Activated CD8-positive, alpha-beta T cell treated with anti-CD3 and anti-CD28 coated beads for 36 hours (primary cell): ENCODE measurements at regions not wholly inside any gene's neighbourhood (a gene's known extent, or its start where the extent isn't known, plus 50 kb on each side); places are given as distances from the start of the nearest gene placed in this dataset.
"Not testable (repeated sequence)": the region's sequence is repeated elsewhere in the genome, so short reads cannot be mapped to it uniquely, and the experiment has no call there.

ENCODE experiments used
- ATAC-seq: fragments of 200-7000 bp; cut with Tn5 transposase; one replicate; pipeline ENCODE4 v1.10.0; 2021; ENCODE audit warnings: mild to moderate bottlenecking, moderate library complexity
- CTCF ChIA-PET: fragments of 350-600 bp; sonication (Branson Sonifier 250); formaldehyde crosslinking; loops from one replicate; lab custom pipeline; 2021; ENCODE audit warnings: antibody characterized with exemption; lab: Charles Lee
- POLR2A ChIA-PET: fragments of 350-600 bp; sonication (Branson Sonifier 250); formaldehyde crosslinking; loops from one replicate; lab custom pipeline; 2021; ENCODE audit warnings: antibody characterized with exemption; lab: Charles Lee
- DNase-seq: peaks from one replicate; pipeline ENCODE4 v3.0.0-alpha.2; 2020
- H3K27ac Mint-ChIP-seq: one replicate; pipeline ENCODE4 v1.8.0; 2021; ENCODE audit warnings: mild to moderate bottlenecking, mixed read lengths
- H3K27me3 Mint-ChIP-seq: one replicate; pipeline ENCODE4 v1.8.0; 2021; ENCODE audit warnings: mixed read lengths
- H3K36me3 Mint-ChIP-seq: one replicate; pipeline ENCODE4 v1.8.0; 2021; ENCODE audit warnings: low read depth, mixed read lengths
- H3K4me1 Mint-ChIP-seq: one replicate; pipeline ENCODE4 v1.8.0; 2021; ENCODE audit warnings: low read depth, mixed read lengths
- H3K4me3 Mint-ChIP-seq: one replicate; pipeline ENCODE4 v1.8.0; 2021; ENCODE audit warnings: mild to moderate bottlenecking, moderate library complexity, mixed read lengths
- H3K9me3 Mint-ChIP-seq: one replicate; pipeline ENCODE4 v1.8.0; 2021; ENCODE audit warnings: mixed read lengths
- intact Hi-C: fragments of 100-400 bp; cut with micrococcal nuclease; formaldehyde crosslinking; loops from one replicate; pipeline ENCODE4 v1.10.0; 2022
- TF ChIP-seq, protein P1 (sequence below): fragments of 200-600 bp; IDR thresholded peaks from one replicate; pipeline ENCODE4 v1.8.0; 2022; ENCODE audit warnings: antibody characterized with exemption, mild to moderate bottlenecking

DNA sequence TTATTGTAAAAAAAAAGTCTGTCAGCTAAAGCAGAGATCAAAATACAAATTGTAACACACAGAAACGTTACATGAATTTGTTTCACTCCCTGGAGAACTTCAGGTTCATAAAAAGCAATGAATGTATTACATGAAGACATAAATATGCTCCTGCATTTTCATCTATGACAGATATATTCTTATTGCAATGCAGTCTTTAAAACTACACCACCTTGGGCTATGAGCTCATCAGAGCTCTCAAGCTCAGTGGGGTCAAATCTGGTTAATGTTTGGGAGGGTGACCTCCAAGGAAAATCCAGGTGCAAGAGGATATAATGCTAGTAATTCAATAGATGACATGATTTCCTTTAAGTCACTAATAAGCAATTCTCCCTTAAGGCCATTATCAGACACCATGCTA is 606.8 kb downstream of the EPHA3 start:
- intact Hi-C loops: no loop called here
- no peaks in the 10 kb centered on the region for H3K4me1 Mint-ChIP-seq
- TF ChIP-seq, protein P1, sequence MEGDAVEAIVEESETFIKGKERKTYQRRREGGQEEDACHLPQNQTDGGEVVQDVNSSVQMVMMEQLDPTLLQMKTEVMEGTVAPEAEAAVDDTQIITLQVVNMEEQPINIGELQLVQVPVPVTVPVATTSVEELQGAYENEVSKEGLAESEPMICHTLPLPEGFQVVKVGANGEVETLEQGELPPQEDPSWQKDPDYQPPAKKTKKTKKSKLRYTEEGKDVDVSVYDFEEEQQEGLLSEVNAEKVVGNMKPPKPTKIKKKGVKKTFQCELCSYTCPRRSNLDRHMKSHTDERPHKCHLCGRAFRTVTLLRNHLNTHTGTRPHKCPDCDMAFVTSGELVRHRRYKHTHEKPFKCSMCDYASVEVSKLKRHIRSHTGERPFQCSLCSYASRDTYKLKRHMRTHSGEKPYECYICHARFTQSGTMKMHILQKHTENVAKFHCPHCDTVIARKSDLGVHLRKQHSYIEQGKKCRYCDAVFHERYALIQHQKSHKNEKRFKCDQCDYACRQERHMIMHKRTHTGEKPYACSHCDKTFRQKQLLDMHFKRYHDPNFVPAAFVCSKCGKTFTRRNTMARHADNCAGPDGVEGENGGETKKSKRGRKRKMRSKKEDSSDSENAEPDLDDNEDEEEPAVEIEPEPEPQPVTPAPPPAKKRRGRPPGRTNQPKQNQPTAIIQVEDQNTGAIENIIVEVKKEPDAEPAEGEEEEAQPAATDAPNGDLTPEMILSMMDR: no peak
- H3K27ac Mint-ChIP-seq: no peak overlapping the region
- H3K36me3 Mint-ChIP-seq: no peaks in the 10 kb centered on the region
- DNase-seq (no peak), ATAC-seq (no peak)
- CTCF ChIA-PET: no interaction called here
- POLR2A ChIA-PET: no interaction called here
- H3K4me3 Mint-ChIP-seq: no peak overlapping the region
- no peaks in the 10 kb centered on the region for H3K27me3 Mint-ChIP-seq
- H3K9me3 Mint-ChIP-seq: peaks cover 21% of the 10 kb centered on the region

DNA sequence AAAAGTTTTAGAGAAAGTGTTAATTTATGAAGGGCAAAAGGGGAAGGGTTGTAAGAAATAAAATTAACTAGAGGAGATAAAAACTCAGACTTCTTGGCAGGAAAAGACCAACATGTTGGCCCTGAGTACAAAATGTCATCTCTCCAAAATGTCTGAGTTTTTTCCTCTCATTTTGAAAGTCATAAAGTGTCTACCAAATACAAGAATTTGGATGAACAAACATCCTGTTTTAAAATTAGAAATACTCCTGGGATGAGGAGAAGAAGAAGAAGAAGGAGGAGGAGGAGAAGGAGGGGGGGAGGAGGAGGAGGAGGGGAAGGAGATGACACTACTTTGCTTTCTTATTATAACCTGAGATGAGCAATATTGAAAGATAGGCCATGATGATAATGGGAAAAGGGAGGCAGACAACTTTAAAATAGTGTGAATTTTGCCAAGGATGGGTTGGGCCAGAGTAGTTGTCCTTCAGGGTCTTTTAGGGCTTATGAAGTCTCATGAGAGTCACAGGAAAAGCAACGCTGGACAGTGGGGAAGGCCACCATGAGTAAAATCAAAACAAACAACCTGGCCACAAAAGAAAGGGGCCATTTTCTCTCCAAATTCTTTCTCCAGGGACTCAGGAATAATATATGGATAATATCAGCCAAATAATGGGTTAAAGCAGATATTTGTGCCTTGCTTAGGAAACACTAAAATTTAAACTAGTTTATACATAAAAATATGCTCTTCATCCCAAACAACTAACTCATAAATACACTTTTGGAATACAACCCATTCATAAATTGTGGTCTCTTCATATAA is 632.9 kb downstream of the EPHA3 start:
- ATAC-seq: no peak
- no peaks in the 10 kb centered on the region for H3K9me3 Mint-ChIP-seq
- no peak overlapping the region for H3K4me3 Mint-ChIP-seq
- no peaks in the 10 kb centered on the region for H3K27me3 Mint-ChIP-seq
- DNase-seq: no peak
- no peaks in the 10 kb centered on the region for H3K36me3 Mint-ChIP-seq
- TF ChIP-seq, protein P1: no peak
- ChIA-PET CTCF (no interaction called here), POLR2A (no interaction called here)
- H3K27ac Mint-ChIP-seq: no peak overlapping the region
- intact Hi-C loops: no loop called here
- H3K4me1 Mint-ChIP-seq: no peaks in the 10 kb centered on the region

DNA sequence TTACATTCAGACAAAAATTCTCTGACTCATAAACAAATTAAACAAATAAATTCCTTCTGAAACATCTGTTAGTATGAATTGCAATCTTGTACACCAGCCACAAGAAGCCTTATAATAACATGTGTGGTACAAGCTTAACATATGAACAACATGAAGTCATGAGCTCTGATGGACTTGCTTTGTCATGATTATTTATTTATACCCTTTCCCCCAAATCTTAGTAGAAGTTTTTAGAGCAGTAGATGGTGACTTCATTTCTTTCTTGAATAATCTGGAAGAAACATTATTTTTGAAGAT is 633.4 kb downstream of the EPHA3 start:
- Mint-ChIP-seq H3K9me3 (peaks cover 5% of the 10 kb centered on the region), H3K4me3 (no peak overlapping the region), H3K27ac (no peak overlapping the region), H3K36me3 (no peaks in the 10 kb centered on the region), H3K27me3 (no peaks in the 10 kb centered on the region), H3K4me1 (no peaks in the 10 kb centered on the region)
- TF ChIP-seq, protein P1: no peak
- DNase-seq (no peak), ATAC-seq (no peak)
- intact Hi-C loops: no loop called here
- ChIA-PET CTCF (no interaction called here), POLR2A (no interaction called here)

DNA sequence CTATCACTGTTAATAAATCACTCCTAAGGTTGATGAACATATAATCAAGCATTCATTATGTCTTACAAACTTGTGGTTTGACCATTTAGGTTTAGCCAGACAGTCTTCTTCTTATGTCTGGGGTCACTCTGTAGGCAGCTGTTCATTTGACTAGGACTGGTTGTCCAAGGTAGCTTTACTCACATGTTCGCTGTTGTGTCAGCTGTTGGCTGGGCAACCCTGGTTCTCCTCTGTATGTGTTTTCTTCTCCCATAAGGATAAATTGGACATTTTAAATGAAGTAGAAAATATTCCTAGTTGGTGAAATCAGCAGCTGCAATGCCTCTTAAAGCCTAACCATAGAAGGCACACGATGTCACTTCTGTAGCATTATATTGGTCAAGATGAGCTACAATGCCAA is 635.1 kb downstream of the EPHA3 start:
- H3K27ac Mint-ChIP-seq: no peak overlapping the region
- TF ChIP-seq, protein P1: no peak
- no peaks in the 10 kb centered on the region for H3K27me3 Mint-ChIP-seq
- H3K9me3 Mint-ChIP-seq: peaks cover 9% of the 10 kb centered on the region
- no peaks in the 10 kb centered on the region for H3K4me1 Mint-ChIP-seq
- no peak overlapping the region for H3K4me3 Mint-ChIP-seq
- POLR2A ChIA-PET: no interaction called here
- intact Hi-C loops: no loop called here
- ATAC-seq: no peak
- no peaks in the 10 kb centered on the region for H3K36me3 Mint-ChIP-seq
- CTCF ChIA-PET: no interaction called here
- DNase-seq: no peak

DNA sequence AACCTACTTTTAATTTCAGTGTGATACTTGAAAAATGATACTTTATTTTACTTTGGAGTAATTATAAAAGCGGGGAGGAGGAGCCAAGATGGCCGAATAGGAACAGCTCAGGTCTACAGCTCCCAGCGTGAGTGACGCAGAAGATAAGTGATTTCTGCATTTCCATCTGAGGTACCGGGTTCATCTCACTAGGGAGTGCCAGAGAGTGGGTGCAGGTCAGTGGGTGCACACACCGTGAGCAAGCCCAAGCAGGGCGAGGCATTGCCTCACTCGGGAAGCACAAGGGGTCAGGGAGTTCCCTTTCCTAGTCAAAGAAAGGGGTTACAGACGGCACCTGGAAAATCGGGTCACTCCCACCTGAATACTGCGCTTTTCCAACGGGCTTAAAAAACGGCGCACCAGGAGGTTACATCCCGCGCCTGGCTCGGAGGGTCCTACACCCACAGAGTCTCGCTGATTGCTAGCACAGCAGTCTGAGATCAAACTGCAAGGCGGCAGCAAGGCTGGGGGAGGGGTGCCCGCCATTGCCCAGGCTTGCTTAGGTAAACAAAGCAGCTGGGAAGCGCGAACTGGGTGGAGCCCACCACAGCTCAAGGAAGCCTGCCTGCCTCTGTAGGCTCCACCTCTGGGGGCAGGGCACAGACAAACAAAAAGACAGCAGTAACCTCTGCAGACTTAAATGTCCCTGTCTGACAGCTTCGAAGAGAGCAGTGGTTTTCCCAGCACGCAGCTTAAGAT is 640.3 kb downstream of the EPHA3 start:
- peaks cover 17% of the 10 kb centered on the region for H3K9me3 Mint-ChIP-seq
- H3K4me1 Mint-ChIP-seq, H3K27ac Mint-ChIP-seq, H3K27me3 Mint-ChIP-seq, ATAC-seq, POLR2A ChIA-PET, intact Hi-C loops, DNase-seq, H3K36me3 Mint-ChIP-seq, H3K4me3 Mint-ChIP-seq, CTCF ChIA-PET: not testable (repeated sequence)
